ENCODE measurements at regions not wholly inside any gene's neighbourhood (a gene's known extent, or its start where the extent isn't known, plus 50 kb on each side); places are given as distances from the start of the nearest gene placed in this dataset.
"Not testable (repeated sequence)": the region's sequence is repeated elsewhere in the genome, so short reads cannot be mapped to it uniquely, and the experiment has no call there.

DNA sequence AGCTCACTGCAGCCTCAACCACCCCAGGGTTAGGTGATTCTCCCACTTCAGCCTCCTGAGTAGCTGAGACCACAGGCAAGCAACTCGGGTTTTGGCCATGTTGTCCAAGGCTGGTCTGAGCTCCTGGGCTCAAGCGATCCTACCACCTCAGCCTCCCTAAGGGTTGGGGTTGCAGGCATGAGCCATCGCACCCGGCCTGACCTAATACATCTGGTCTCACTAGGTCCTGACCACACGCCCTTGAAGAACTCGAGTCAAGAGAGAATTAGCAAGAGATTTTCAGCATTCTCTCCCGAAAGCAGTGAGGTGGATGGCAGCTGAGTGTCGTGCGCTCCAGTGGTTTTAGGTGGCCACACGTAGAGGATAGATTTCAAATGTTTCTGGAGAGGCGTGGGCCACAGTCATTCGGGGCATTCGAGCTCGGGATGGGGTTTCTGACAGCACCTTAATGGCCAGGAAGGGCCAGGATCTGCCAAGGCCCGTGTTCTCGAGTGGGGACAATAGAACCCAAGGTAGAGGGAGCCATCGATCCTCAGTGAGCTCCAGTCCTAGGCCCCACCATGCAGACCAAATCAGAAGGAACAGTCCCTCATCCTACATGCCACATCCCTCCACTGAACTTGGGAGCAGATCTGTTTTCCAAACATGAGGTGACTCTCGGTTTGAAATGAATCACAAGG, 193.1 kb downstream of the ALG10 start:
- peaks cover 0 to 31% of the 10 kb centered on the region in 2 donors for H3K9me3 ChIP-seq (ENCODE audit: control insufficient read depth in 2 of 2, insufficient read depth in 1 of 2, low read length in 1 of 2)
- no peak for DNase-seq (ENCODE audit: low read depth in 6 of 9, low spot score in 9 of 9)
- H3K27me3 ChIP-seq (ENCODE audit: control insufficient read depth in 2 of 2, insufficient read depth in 1 of 2, low read length in 1 of 2) = peaks cover 0 to 3% of the 10 kb centered on the region in 2 donors
- no peaks in the 10 kb centered on the region for H3K36me3 ChIP-seq (ENCODE audit: control insufficient read depth in 2 of 2, insufficient read depth in 2 of 2, low read length in 1 of 2)
- H3K4me3 ChIP-seq (ENCODE audit: low read length in 2 of 2) = no peak overlapping the region
- no peaks in the 10 kb centered on the region for H3K4me1 ChIP-seq (ENCODE audit: control insufficient read depth in 2 of 2, insufficient read depth in 2 of 2, low read length in 2 of 2)
- WGBS = 94% methylated on average over 18 of the region's 18 CpGs
- H3K27ac ChIP-seq (ENCODE audit: low read depth in 1 of 2, low read length in 1 of 2) = no peak overlapping the region

GRCh38 chr12:34215893-34216285, 193.6 kb downstream of the ALG10 start:
- no peaks in the 10 kb centered on the region for H3K4me1 ChIP-seq (ENCODE audit: control insufficient read depth in 2 of 2, insufficient read depth in 2 of 2, low read length in 2 of 2)
- DNase-seq (ENCODE audit: low read depth in 6 of 9, low spot score in 9 of 9) = no peak

DNA sequence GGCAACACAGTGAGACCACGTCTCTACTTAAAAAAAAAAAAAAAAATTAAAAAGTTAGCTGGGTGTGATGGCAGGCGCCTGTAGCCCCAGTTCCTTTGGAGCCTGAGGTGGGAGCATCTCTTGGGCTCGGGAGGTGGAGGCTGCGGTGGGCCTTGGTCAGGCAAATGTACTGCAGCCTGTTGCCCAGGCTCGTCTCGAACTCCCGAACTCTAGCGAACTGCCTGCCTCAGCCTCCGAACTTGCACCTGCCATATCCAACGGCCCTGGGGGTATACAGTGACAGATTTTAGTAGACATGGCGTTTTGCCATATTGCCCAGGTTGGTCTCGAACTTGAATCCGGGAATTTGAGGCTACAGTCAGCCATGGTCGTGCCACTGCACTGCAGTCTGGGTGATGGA, 195.4 kb downstream of the ALG10 start:
- Histone ChIP-seq H3K36me3 (ENCODE audit: control insufficient read depth in 2 of 2, insufficient read depth in 2 of 2, low read length in 1 of 2) (no peaks in the 10 kb centered on the region), H3K27ac (ENCODE audit: low read depth in 1 of 2, low read length in 1 of 2) (no peak overlapping the region), H3K4me1 (ENCODE audit: control insufficient read depth in 2 of 2, insufficient read depth in 2 of 2, low read length in 2 of 2) (no peaks in the 10 kb centered on the region), H3K27me3 (ENCODE audit: control insufficient read depth in 2 of 2, insufficient read depth in 1 of 2, low read length in 1 of 2) (peaks cover 0 to 3% of the 10 kb centered on the region in 2 donors), H3K9me3 (ENCODE audit: control insufficient read depth in 2 of 2, insufficient read depth in 1 of 2, low read length in 1 of 2) (peaks cover 0 to 16% of the 10 kb centered on the region in 2 donors), H3K4me3 (ENCODE audit: low read length in 2 of 2) (no peak overlapping the region)
- WGBS = 91% methylated on average over 14 of the region's 14 CpGs
- no peak for DNase-seq (ENCODE audit: low read depth in 6 of 9, low spot score in 9 of 9)

More at GRCh38 chr12:34215893-34216285, 193.6 kb downstream of the ALG10 start:
- Histone ChIP-seq H3K27me3 (ENCODE audit: control insufficient read depth in 2 of 2, insufficient read depth in 1 of 2, low read length in 1 of 2) (peaks cover 0 to 3% of the 10 kb centered on the region in 2 donors), H3K9me3 (ENCODE audit: control insufficient read depth in 2 of 2, insufficient read depth in 1 of 2, low read length in 1 of 2) (peaks cover 0 to 26% of the 10 kb centered on the region in 2 donors), H3K27ac (ENCODE audit: low read depth in 1 of 2, low read length in 1 of 2) (no peak overlapping the region), H3K36me3 (ENCODE audit: control insufficient read depth in 2 of 2, insufficient read depth in 2 of 2, low read length in 1 of 2) (no peaks in the 10 kb centered on the region), H3K4me3 (ENCODE audit: low read length in 2 of 2) (no peak overlapping the region)
- WGBS = 96% methylated on average over 12 of the region's 12 CpGs

- Histone ChIP-seq H3K27me3 (ENCODE audit: control insufficient read depth in 2 of 2, insufficient read depth in 1 of 2, low read length in 1 of 2) (peaks cover 0 to 3% of the 10 kb centered on the region in 2 donors), H3K27ac (ENCODE audit: low read depth in 1 of 2, low read length in 1 of 2) (no peak overlapping the region), H3K9me3 (ENCODE audit: control insufficient read depth in 2 of 2, insufficient read depth in 1 of 2, low read length in 1 of 2) (peaks cover 0 to 16% of the 10 kb centered on the region in 2 donors), H3K4me1 (ENCODE audit: control insufficient read depth in 2 of 2, insufficient read depth in 2 of 2, low read length in 2 of 2) (no peaks in the 10 kb centered on the region), H3K4me3 (ENCODE audit: low read length in 2 of 2) (peak overlapping the region; percentile 9 to 17), H3K36me3 (ENCODE audit: control insufficient read depth in 2 of 2, insufficient read depth in 2 of 2, low read length in 1 of 2) (no peaks in the 10 kb centered on the region)
- WGBS = 29% methylated on average over 39 of the region's 39 CpGs
- peak in 8 of 9 donors; percentile 5 to 31 (median 10) for DNase-seq (ENCODE audit: low read depth in 6 of 9, low spot score in 9 of 9)
Observed at GRCh38 chr12:34218193-34219045, 196.1 kb downstream of the ALG10 start.

DNA sequence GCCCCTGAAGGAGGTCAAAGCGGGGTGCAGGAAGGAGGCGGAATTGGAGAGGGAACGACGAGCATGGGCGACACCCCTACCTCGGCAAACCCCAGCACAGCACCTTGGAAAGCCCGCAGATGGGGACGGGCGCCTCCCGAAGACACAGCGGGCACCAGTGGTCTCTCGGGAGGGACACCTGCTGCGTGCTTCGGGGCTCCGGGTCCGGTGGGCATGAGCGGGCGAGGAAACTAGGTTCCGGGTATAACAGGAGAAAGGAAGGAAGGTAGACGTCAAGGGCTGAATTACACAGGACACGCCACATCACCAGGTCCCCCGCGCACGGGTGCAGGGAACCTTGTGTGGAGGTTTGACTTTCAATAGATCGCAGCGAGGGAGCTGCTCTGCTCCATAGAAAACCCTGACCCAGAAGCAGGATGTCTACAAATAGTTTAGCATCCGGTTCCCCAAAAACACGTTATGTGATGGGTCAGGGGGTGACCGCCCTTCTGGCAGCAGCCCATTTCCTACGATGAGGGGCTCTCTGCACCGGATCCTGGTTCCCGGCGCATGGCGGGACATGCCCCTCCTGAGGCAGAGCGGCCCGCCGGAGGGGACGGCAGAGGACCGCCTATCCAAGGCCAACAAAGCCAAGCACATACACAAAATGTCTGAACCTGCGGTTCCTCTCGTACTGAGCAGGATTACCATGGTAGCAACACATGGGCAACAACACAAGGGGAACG, 196.9 kb downstream of the ALG10 start:
- no peak overlapping the region for H3K27ac ChIP-seq (ENCODE audit: low read depth in 1 of 2, low read length in 1 of 2)
- WGBS = 63% methylated on average over 42 of the region's 42 CpGs
- DNase-seq (ENCODE audit: low read depth in 6 of 9, low spot score in 9 of 9) = peak in 1 of 9 donors; percentile 4

DNA sequence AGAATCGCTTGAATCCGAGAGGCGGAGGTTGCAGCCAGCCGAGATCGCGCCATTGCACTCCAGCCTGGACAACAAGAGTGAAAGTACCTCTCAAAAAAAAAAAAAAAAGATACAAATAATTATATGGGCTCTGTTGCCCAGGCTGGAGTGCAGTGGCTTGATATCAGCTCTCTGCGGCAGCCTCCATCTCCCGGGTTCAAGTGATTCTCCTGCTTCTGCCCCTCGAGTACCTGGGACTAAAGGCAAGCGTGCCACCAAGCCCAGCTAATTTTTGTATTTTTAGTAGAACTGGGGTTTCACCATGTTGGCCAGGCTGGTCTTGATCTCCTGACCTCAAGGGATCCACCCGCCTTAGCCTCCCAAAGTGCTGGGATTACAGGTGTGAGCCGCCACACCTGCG, 197.8 kb downstream of the ALG10 start:
- H3K9me3 ChIP-seq (ENCODE audit: control insufficient read depth in 2 of 2, insufficient read depth in 1 of 2, low read length in 1 of 2) = peaks cover 0 to 11% of the 10 kb centered on the region in 2 donors
- WGBS = 98% methylated on average over 13 of the region's 13 CpGs
- DNase-seq (ENCODE audit: low read depth in 6 of 9, low spot score in 9 of 9); H3K4me3 ChIP-seq (ENCODE audit: low read length in 2 of 2); H3K27ac ChIP-seq (ENCODE audit: low read depth in 1 of 2, low read length in 1 of 2); H3K36me3 ChIP-seq (ENCODE audit: control insufficient read depth in 2 of 2, insufficient read depth in 2 of 2, low read length in 1 of 2); H3K27me3 ChIP-seq (ENCODE audit: control insufficient read depth in 2 of 2, insufficient read depth in 1 of 2, low read length in 1 of 2); H3K4me1 ChIP-seq (ENCODE audit: control insufficient read depth in 2 of 2, insufficient read depth in 2 of 2, low read length in 2 of 2): not testable (repeated sequence)

More for the DNA sequence above, 196.9 kb downstream of the ALG10 start:
- Histone ChIP-seq H3K9me3 (ENCODE audit: control insufficient read depth in 2 of 2, insufficient read depth in 1 of 2, low read length in 1 of 2) (peaks cover 0 to 12% of the 10 kb centered on the region in 2 donors), H3K27me3 (ENCODE audit: control insufficient read depth in 2 of 2, insufficient read depth in 1 of 2, low read length in 1 of 2) (peaks cover 0 to 3% of the 10 kb centered on the region in 2 donors), H3K4me1 (ENCODE audit: control insufficient read depth in 2 of 2, insufficient read depth in 2 of 2, low read length in 2 of 2) (no peaks in the 10 kb centered on the region), H3K36me3 (ENCODE audit: control insufficient read depth in 2 of 2, insufficient read depth in 2 of 2, low read length in 1 of 2) (no peaks in the 10 kb centered on the region), H3K4me3 (ENCODE audit: low read length in 2 of 2) (peak overlapping the region; percentile 9 to 17)

DNA sequence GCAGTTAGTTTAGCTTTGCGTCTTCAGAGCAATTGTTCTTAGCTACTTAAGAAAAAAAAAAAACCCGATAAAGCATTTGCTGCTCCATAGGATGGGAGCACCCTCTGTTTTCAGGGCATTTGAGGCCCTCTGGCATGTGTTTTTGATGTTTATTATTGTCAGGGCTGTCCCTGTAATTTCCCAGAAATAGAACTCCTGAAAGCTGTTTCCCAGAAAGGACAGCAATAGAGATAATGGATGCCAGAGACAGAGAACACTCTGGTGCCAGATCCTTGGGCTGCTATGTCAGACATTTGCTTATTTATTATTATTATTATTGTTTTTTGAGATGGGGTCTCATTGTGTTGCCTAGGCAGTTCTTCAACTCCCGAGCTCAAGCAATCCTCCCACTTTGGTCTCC, 201.3 kb downstream of the ALG10 start:
- Histone ChIP-seq H3K4me3 (ENCODE audit: low read length in 2 of 2) (no peak overlapping the region), H3K4me1 (ENCODE audit: control insufficient read depth in 2 of 2, insufficient read depth in 2 of 2, low read length in 2 of 2) (no peaks in the 10 kb centered on the region), H3K9me3 (ENCODE audit: control insufficient read depth in 2 of 2, insufficient read depth in 1 of 2, low read length in 1 of 2) (peaks cover 0 to 9% of the 10 kb centered on the region in 2 donors), H3K27ac (ENCODE audit: low read depth in 1 of 2, low read length in 1 of 2) (no peak overlapping the region), H3K36me3 (ENCODE audit: control insufficient read depth in 2 of 2, insufficient read depth in 2 of 2, low read length in 1 of 2) (no peaks in the 10 kb centered on the region), H3K27me3 (ENCODE audit: control insufficient read depth in 2 of 2, insufficient read depth in 1 of 2, low read length in 1 of 2) (peaks cover 0 to 2% of the 10 kb centered on the region in 2 donors)
- no peak for DNase-seq (ENCODE audit: low read depth in 6 of 9, low spot score in 9 of 9)
- WGBS = 90% methylated on average over 3 of the region's 3 CpGs

GRCh38 chr12:34226044-34226443, 203.7 kb downstream of the ALG10 start:
- H3K27me3 ChIP-seq (ENCODE audit: control insufficient read depth in 2 of 2, insufficient read depth in 1 of 2, low read length in 1 of 2); H3K4me1 ChIP-seq (ENCODE audit: control insufficient read depth in 2 of 2, insufficient read depth in 2 of 2, low read length in 2 of 2); H3K27ac ChIP-seq (ENCODE audit: low read depth in 1 of 2, low read length in 1 of 2); H3K36me3 ChIP-seq (ENCODE audit: control insufficient read depth in 2 of 2, insufficient read depth in 2 of 2, low read length in 1 of 2); H3K9me3 ChIP-seq (ENCODE audit: control insufficient read depth in 2 of 2, insufficient read depth in 1 of 2, low read length in 1 of 2); DNase-seq (ENCODE audit: low read depth in 6 of 9, low spot score in 9 of 9); H3K4me3 ChIP-seq (ENCODE audit: low read length in 2 of 2): not testable (repeated sequence)

DNA sequence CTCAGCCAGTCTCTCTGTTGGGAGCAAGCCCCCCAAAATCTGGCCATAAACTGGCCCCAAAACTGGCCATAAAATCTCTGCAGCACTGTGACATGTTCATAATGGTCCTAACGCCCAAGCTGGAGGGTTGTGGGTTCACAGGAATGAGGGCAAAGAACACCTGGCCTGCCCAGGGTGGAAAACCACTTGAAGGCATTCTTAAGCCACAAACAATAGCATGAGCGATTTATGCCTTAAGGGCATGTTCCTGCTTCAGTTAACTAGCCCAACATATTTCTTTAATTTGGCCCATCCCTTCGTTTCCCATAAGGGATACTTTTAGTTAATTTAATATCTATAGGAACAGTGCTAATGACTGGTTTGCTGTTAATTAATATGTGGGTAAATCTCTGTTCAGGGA, 205.8 kb downstream of the ALG10 start:
- not testable (repeated sequence) for H3K36me3 ChIP-seq (ENCODE audit: control insufficient read depth in 2 of 2, insufficient read depth in 2 of 2, low read length in 1 of 2); H3K27ac ChIP-seq (ENCODE audit: low read depth in 1 of 2, low read length in 1 of 2); H3K27me3 ChIP-seq (ENCODE audit: control insufficient read depth in 2 of 2, insufficient read depth in 1 of 2, low read length in 1 of 2); DNase-seq (ENCODE audit: low read depth in 6 of 9, low spot score in 9 of 9); H3K4me1 ChIP-seq (ENCODE audit: control insufficient read depth in 2 of 2, insufficient read depth in 2 of 2, low read length in 2 of 2); H3K4me3 ChIP-seq (ENCODE audit: low read length in 2 of 2)
- H3K9me3 ChIP-seq (ENCODE audit: control insufficient read depth in 2 of 2, insufficient read depth in 1 of 2, low read length in 1 of 2) = peaks cover 2 to 19% of the 10 kb centered on the region in 2 donors
- WGBS = 52% methylated on average over 3 of the region's 3 CpGs
